NB4 (cell line): ENCODE measurements at regions not wholly inside any gene's neighbourhood (a gene's known extent, or its start where the extent isn't known, plus 50 kb on each side); places are given as distances from the start of the nearest gene placed in this dataset.

Experiments used
- POLR2A ChIP-seq: IDR thresholded peaks from 2 replicates; pipeline ENCODE4 v1.6.1; 2011; ENCODE audit warnings: mild to moderate bottlenecking; ENCODE audit not compliant: insufficient read length; ENCODE audit errors: extremely low read depth
- TF ChIP-seq, protein P1 (sequence below): IDR thresholded peaks from one replicate; pipeline ENCODE4 v1.5.1; 2012; ENCODE audit warnings: low read depth, low read length

DNA sequence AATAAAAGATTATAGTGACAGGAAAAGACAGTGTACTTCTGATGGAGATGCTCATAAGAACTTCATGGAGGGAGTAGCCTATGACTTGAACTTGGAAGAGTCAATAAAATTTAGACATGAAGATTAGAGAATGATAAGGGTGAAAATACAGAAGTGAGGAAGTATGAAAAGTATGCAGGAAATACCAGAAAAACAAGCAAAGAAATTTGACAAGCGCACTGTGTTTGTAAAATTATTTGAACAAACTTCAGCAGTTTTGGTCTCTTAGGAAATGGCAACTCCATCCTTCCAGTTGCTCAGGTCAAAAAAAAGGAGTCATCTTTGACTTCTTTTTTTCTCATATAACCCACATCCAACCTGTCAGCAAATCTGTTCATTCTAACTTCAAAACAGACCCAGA lies 864.0 kb upstream of the ZEB2 start:
- TF ChIP-seq, protein P1, sequence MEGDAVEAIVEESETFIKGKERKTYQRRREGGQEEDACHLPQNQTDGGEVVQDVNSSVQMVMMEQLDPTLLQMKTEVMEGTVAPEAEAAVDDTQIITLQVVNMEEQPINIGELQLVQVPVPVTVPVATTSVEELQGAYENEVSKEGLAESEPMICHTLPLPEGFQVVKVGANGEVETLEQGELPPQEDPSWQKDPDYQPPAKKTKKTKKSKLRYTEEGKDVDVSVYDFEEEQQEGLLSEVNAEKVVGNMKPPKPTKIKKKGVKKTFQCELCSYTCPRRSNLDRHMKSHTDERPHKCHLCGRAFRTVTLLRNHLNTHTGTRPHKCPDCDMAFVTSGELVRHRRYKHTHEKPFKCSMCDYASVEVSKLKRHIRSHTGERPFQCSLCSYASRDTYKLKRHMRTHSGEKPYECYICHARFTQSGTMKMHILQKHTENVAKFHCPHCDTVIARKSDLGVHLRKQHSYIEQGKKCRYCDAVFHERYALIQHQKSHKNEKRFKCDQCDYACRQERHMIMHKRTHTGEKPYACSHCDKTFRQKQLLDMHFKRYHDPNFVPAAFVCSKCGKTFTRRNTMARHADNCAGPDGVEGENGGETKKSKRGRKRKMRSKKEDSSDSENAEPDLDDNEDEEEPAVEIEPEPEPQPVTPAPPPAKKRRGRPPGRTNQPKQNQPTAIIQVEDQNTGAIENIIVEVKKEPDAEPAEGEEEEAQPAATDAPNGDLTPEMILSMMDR: no peak
- TF ChIP-seq POLR2A: no peak
